ENCODE measurements at regions not wholly inside any gene's neighbourhood (a gene's known extent, or its start where the extent isn't known, plus 50 kb on each side); places are given as distances from the start of the nearest gene placed in this dataset.

DNA sequence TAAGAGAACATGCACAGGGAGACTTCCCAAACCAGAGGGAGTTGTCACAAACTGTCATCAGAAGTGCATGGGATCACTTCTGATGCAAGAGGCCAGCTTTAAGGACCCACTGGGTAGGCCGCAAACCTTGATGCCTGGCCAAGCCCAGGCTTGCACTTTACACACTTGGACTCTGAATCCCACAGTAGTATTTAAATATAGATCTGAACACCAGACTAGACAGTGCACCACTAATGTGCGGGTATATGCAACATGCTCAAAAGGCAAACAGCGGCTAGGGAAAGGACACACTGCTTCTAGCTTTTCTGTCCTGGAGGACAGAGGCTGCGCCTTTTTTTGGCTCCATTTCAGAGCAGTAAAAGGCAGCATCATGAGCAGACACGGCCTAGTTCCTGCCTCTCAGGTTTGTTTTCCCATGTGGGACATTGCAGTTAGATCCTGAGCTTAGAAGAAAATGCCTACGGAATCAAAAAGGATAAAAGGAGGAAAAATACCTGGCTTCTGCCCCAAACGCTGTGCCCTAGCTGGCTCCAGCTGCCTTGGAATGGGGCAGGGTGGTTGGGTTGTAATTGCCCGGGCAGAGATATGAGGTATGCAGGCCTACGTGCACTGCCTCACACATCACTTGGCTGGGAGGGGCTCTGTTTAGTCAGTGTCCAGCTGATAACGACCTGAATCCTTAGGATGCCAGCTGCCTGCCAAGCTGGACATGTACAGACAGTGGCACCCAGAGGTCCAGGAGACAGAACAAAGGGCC is 84.5 kb upstream of the EGLN3 start (continued):
- TF ChIP-seq EP300 (IDR thresholded peaks at IDR 0.05; ENCODE audit: low read length) (0 out of 2 replicates have a peak, but pooled peaks have one; percentile 7), SNRNP70 (optimal IDR thresholded peaks at IDR 0.05; ENCODE audit: low read depth, low read length) (no peak), ZNF212 (CRISPR knock-in tag; IDR thresholded peaks at IDR 0.05) (no peak), HOXB6 (CRISPR knock-in tag; IDR thresholded peaks at IDR 0.05; ENCODE audit: borderline replicate concordance) (no peak), TEAD1 (CRISPR knock-in tag; IDR thresholded peaks at IDR 0.05) (no peak), RCOR1 (IDR thresholded peaks at IDR 0.05; ENCODE audit: borderline replicate concordance in 1 of 2, low read depth in 2 of 2, low read length in 2 of 2) (no peak), JUND (IDR thresholded peaks at IDR 0.05; ENCODE audit: borderline replicate concordance, low read depth, low read length) (0 out of 2 replicates have a peak, but pooled peaks have one; percentile 19), JUND (tag; IDR thresholded peaks at IDR 0.05; ENCODE audit: borderline replicate concordance, low read depth, low read length) (no peak), ZNF324 (CRISPR knock-in tag; IDR thresholded peaks at IDR 0.05) (no peak), ZNF311 (CRISPR knock-in tag; IDR thresholded peaks at IDR 0.05) (no peak), MTA3 (IDR thresholded peaks at IDR 0.05; ENCODE audit: borderline replicate concordance) (no peak)
- TF ChIP-seq, protein P1, sequence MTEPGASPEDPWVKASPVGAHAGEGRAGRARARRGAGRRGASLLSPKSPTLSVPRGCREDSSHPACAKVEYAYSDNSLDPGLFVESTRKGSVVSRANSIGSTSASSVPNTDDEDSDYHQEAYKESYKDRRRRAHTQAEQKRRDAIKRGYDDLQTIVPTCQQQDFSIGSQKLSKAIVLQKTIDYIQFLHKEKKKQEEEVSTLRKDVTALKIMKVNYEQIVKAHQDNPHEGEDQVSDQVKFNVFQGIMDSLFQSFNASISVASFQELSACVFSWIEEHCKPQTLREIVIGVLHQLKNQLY (CRISPR knock-in tag; conservative IDR thresholded peaks at IDR 0.05), result no peak
- TF ChIP-seq, protein P2, sequence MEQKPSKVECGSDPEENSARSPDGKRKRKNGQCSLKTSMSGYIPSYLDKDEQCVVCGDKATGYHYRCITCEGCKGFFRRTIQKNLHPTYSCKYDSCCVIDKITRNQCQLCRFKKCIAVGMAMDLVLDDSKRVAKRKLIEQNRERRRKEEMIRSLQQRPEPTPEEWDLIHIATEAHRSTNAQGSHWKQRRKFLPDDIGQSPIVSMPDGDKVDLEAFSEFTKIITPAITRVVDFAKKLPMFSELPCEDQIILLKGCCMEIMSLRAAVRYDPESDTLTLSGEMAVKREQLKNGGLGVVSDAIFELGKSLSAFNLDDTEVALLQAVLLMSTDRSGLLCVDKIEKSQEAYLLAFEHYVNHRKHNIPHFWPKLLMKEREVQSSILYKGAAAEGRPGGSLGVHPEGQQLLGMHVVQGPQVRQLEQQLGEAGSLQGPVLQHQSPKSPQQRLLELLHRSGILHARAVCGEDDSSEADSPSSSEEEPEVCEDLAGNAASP (IDR thresholded peaks at IDR 0.05), result no peak
- TF ChIP-seq, protein P3, sequence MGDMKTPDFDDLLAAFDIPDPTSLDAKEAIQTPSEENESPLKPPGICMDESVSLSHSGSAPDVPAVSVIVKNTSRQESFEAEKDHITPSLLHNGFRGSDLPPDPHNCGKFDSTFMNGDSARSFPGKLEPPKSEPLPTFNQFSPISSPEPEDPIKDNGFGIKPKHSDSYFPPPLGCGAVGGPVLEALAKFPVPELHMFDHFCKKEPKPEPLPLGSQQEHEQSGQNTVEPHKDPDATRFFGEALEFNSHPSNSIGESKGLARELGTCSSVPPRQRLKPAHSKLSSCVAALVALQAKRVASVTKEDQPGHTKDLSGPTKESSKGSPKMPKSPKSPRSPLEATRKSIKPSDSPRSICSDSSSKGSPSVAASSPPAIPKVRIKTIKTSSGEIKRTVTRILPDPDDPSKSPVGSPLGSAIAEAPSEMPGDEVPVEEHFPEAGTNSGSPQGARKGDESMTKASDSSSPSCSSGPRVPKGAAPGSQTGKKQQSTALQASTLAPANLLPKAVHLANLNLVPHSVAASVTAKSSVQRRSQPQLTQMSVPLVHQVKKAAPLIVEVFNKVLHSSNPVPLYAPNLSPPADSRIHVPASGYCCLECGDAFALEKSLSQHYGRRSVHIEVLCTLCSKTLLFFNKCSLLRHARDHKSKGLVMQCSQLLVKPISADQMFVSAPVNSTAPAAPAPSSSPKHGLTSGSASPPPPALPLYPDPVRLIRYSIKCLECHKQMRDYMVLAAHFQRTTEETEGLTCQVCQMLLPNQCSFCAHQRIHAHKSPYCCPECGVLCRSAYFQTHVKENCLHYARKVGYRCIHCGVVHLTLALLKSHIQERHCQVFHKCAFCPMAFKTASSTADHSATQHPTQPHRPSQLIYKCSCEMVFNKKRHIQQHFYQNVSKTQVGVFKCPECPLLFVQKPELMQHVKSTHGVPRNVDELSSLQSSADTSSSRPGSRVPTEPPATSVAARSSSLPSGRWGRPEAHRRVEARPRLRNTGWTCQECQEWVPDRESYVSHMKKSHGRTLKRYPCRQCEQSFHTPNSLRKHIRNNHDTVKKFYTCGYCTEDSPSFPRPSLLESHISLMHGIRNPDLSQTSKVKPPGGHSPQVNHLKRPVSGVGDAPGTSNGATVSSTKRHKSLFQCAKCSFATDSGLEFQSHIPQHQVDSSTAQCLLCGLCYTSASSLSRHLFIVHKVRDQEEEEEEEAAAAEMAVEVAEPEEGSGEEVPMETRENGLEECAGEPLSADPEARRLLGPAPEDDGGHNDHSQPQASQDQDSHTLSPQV (IDR thresholded peaks at IDR 0.05), result peak; percentile 26; the same call in 1 of the 2 replicates

All from K562 (cell line).